RWPE2 (cell line): ENCODE measurements at regions not wholly inside any gene's neighbourhood (a gene's known extent, or its start where the extent isn't known, plus 50 kb on each side); places are given as distances from the start of the nearest gene placed in this dataset.

Experiments used
- ATAC-seq: fragments of 200-7000 bp; cut with Tn5 transposase; 3 replicates; pipeline ENCODE4 v1.9.1; 2021; ENCODE audit warnings: low read depth
- DNase-seq: peaks from one replicate; pipeline ENCODE4 v3.0.0-alpha.2; 2020; ENCODE audit warnings: low spot score
- H3K27ac ChIP-seq: fragments of 450-650 bp; 2 replicates; pipeline ENCODE4 v1.5.1; 2017; ENCODE audit warnings: mild to moderate bottlenecking; ENCODE audit not compliant: poor library complexity, severe bottlenecking
- H3K27me3 ChIP-seq: fragments of 250-450 bp; sonication (Bioruptor Pico); 2 replicates; pipeline ENCODE4 v1.5.1; 2021; ENCODE audit warnings: mild to moderate bottlenecking, moderate library complexity; ENCODE audit not compliant: insufficient read depth, poor library complexity, severe bottlenecking
- H3K36me3 ChIP-seq: fragments of 250-450 bp; sonication (Bioruptor Pico); 2 replicates; pipeline ENCODE4 v1.5.1; 2020; ENCODE audit warnings: low read depth, mild to moderate bottlenecking, moderate library complexity
- H3K4me1 ChIP-seq: fragments of 250-450 bp; sonication (Bioruptor Pico); 2 replicates; pipeline ENCODE4 v1.5.1; 2021; ENCODE audit warnings: mild to moderate bottlenecking, moderate library complexity; ENCODE audit not compliant: insufficient read depth, poor library complexity, severe bottlenecking
- H3K4me3 ChIP-seq: fragments of 250-450 bp; sonication (Bioruptor Pico); 2 replicates; pipeline ENCODE4 v1.5.1; 2021; ENCODE audit warnings: mild to moderate bottlenecking, moderate library complexity; ENCODE audit not compliant: severe bottlenecking
- H3K9me3 ChIP-seq: fragments of 250-450 bp; sonication (Bioruptor Pico); 2 replicates; pipeline ENCODE4 v1.5.1; 2021; ENCODE audit warnings: mild to moderate bottlenecking, moderate library complexity; ENCODE audit not compliant: severe bottlenecking
- TF ChIP-seq, protein P1 (sequence below): fragments of 450-650 bp; IDR thresholded peaks from one replicate; pipeline ENCODE4 v1.5.1; 2017; ENCODE audit warnings: mild to moderate bottlenecking, moderate library complexity; ENCODE audit not compliant: poor library complexity, severe bottlenecking

DNA sequence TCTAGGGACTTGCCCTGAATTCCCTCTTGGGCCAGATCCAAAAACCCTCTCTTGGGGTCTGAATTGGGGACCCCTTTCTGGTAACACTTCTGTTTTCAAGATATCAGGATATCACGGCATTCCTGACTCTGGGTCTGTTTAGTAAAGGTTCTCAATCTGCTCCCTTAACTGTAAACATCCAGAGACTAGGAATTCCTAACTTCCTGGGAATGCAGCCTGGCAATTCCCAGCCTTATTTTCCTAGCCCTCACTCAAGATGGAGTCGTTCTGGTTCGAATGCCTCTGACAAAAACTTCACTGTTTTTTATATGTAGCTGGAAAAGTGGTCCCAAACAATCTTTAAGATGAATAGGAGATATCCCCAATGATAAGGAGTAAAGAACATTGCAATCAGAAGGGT is 141.6 kb upstream of the XYLT1 start:
- ATAC-seq = no peak
- no peak overlapping the region for H3K4me3 ChIP-seq
- H3K36me3 ChIP-seq = no peaks in the 10 kb centered on the region
- DNase-seq = no peak
- H3K27ac ChIP-seq = no peak overlapping the region
- no peaks in the 10 kb centered on the region for H3K27me3 ChIP-seq
- H3K4me1 ChIP-seq = no peaks in the 10 kb centered on the region
- TF ChIP-seq, protein P1, sequence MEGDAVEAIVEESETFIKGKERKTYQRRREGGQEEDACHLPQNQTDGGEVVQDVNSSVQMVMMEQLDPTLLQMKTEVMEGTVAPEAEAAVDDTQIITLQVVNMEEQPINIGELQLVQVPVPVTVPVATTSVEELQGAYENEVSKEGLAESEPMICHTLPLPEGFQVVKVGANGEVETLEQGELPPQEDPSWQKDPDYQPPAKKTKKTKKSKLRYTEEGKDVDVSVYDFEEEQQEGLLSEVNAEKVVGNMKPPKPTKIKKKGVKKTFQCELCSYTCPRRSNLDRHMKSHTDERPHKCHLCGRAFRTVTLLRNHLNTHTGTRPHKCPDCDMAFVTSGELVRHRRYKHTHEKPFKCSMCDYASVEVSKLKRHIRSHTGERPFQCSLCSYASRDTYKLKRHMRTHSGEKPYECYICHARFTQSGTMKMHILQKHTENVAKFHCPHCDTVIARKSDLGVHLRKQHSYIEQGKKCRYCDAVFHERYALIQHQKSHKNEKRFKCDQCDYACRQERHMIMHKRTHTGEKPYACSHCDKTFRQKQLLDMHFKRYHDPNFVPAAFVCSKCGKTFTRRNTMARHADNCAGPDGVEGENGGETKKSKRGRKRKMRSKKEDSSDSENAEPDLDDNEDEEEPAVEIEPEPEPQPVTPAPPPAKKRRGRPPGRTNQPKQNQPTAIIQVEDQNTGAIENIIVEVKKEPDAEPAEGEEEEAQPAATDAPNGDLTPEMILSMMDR = no peak
- no peaks in the 10 kb centered on the region for H3K9me3 ChIP-seq

DNA sequence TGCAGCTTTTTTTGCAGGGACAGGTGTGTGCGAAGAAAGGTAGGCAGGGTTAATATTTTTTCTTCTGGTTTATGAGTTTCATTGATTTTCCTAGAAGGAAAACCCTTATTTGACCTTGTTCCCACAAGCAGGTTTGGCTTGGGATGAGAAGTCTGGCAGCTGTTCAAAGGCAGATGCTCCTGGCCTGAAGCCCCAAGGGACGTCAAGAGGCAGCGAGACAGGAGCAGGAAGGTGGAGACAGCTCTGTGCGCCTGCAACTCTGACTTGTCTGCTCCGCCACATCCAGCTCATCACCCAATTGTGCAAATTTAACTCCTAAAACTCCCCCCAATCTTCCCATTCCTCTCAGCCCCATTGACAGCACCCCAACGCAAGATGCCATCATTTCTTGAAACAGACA is 136.8 kb upstream of the XYLT1 start:
- no peak overlapping the region for H3K27ac ChIP-seq
- no peak for ATAC-seq
- H3K9me3 ChIP-seq = no peaks in the 10 kb centered on the region
- TF ChIP-seq, protein P1 = no peak
- H3K36me3 ChIP-seq = no peaks in the 10 kb centered on the region
- no peak for DNase-seq
- peaks cover 5% of the 10 kb centered on the region for H3K4me1 ChIP-seq
- no peak overlapping the region for H3K4me3 ChIP-seq
- no peaks in the 10 kb centered on the region for H3K27me3 ChIP-seq

DNA sequence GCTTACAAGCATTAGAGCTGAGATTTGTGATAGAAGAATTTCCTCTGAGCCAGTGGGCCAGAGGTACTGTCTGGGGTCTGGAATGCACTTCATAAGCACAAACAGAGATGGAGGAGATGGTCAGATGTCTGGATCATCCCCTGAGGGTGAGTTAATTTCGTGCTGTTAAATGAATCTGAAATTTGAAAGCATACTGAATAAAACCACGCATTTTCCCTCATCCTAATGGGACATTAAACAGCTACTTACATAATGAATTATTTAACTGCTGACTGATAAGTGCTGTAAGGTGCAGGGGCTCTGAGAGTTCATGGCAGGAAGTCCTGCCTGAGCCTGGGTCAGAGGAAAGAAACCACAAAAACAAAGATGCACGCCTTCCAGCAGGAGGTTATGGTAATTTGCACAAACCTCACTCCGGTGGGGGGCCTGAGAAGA is 136.3 kb upstream of the XYLT1 start:
- peaks cover 5% of the 10 kb centered on the region for H3K4me1 ChIP-seq
- no peak overlapping the region for H3K27ac ChIP-seq

DNA sequence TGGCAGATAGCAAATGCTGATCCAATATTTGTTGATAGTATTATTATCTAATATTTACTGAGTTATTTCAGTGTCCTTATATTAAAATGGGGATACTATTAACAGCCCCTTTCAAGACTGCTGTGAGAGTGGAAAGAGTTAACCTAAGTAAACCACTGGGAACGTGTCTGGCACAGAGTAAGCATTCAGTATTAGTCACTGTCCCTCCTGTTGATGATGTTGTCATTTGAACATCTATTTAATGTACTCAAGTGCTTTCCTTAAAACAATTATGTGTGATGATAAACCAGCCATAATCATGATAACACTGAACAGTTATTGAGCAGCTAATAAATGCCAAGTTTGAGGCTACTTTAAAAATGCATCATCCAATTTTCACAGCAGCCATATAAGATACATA is 135.7 kb upstream of the XYLT1 start:
- peaks cover 5% of the 10 kb centered on the region for H3K4me1 ChIP-seq
- DNase-seq = no peak
- no peak for ATAC-seq
- H3K27me3 ChIP-seq = no peaks in the 10 kb centered on the region
- TF ChIP-seq, protein P1 = no peak
- no peak overlapping the region for H3K27ac ChIP-seq
- H3K9me3 ChIP-seq = no peaks in the 10 kb centered on the region
- H3K36me3 ChIP-seq = no peaks in the 10 kb centered on the region
- no peak overlapping the region for H3K4me3 ChIP-seq

More for the DNA sequence above, 136.3 kb upstream of the XYLT1 start:
- Histone ChIP-seq H3K9me3 (no peaks in the 10 kb centered on the region), H3K4me3 (no peak overlapping the region), H3K36me3 (no peaks in the 10 kb centered on the region), H3K27me3 (no peaks in the 10 kb centered on the region)
- ATAC-seq (no peak), DNase-seq (no peak)
- TF ChIP-seq, protein P1 = no peak

DNA sequence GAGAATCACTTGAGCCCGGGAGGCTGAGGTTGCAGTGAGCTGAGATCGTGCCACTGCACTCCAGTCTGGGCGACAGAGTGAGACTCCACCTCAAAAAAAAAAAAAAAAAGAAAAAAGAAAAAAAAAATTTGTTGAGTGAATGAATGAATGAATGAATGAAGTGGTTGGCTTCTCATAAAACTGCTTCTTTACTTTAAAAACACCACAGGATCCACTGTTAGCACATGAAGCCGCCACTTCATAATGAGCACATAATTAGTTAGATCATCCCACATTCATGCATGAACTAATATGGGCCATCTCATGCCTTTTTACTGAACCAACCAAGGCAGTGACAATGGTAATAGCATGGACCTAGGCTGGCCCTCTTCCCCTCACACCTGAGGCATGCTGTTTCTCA is 135.0 kb upstream of the XYLT1 start:
- Histone ChIP-seq H3K4me3 (no peak overlapping the region), H3K9me3 (no peaks in the 10 kb centered on the region), H3K36me3 (no peaks in the 10 kb centered on the region), H3K4me1 (peaks cover 5% of the 10 kb centered on the region), H3K27ac (no peak overlapping the region), H3K27me3 (no peaks in the 10 kb centered on the region)
- DNase-seq (no peak), ATAC-seq (no peak)
- TF ChIP-seq, protein P1 = no peak
